ENCODE measurements at regions not wholly inside any gene's neighbourhood (a gene's known extent, or its start where the extent isn't known, plus 50 kb on each side); places are given as distances from the start of the nearest gene placed in this dataset.
A peak's percentile ranks its signal among the peaks of the same experiment; 100 is the strongest.
"Not testable (repeated sequence)": the region's sequence is repeated elsewhere in the genome, so short reads cannot be mapped to it uniquely, and the experiment has no call there.

GRCh38 chr2:94737736-94738342 lies 133.4 kb upstream of the TEKT4 start:
- not testable (repeated sequence) for DNase-seq (ENCODE audit: low spot score)

- no peak for DNase-seq (ENCODE audit: low spot score)
These were observed 117.7 kb upstream of the TEKT4 start for GRCh38 chr2:94753466-94753998.

GRCh38 chr2:94758546-94758945 lies 112.7 kb upstream of the TEKT4 start:
- no peak for DNase-seq (ENCODE audit: low spot score)

- peak; percentile 12 for DNase-seq (ENCODE audit: low spot score)
These were observed 112.0 kb upstream of the TEKT4 start for GRCh38 chr2:94759211-94759610.

GRCh38 chr2:94762600-94762999 lies 108.6 kb upstream of the TEKT4 start:
- DNase-seq (ENCODE audit: low spot score) = no peak

- no peak for DNase-seq (ENCODE audit: low spot score)
These were observed 107.9 kb upstream of the TEKT4 start for GRCh38 chr2:94763318-94763717.

GRCh38 chr2:94764331-94764730 lies 106.9 kb upstream of the TEKT4 start:
- DNase-seq (ENCODE audit: low spot score) = peak; percentile 31

- DNase-seq (ENCODE audit: low spot score) = no peak
These were observed 103.9 kb upstream of the TEKT4 start for GRCh38 chr2:94767336-94767735.

- no peak for DNase-seq (ENCODE audit: low spot score)
These were observed 101.5 kb upstream of the TEKT4 start for GRCh38 chr2:94769733-94770132.

- DNase-seq (ENCODE audit: low spot score) = no peak
These were observed 96.4 kb upstream of the TEKT4 start for GRCh38 chr2:94774851-94775250.

GRCh38 chr2:94776036-94776435 lies 95.2 kb upstream of the TEKT4 start:
- DNase-seq (ENCODE audit: low spot score) = no peak

GRCh38 chr2:94785105-94785504 lies 86.1 kb upstream of the TEKT4 start:
- not testable (repeated sequence) for DNase-seq (ENCODE audit: low spot score)

GRCh38 chr2:94786424-94786823 lies 84.8 kb upstream of the TEKT4 start:
- not testable (repeated sequence) for DNase-seq (ENCODE audit: low spot score)

- DNase-seq (ENCODE audit: low spot score) = not testable (repeated sequence)
These were observed 81.1 kb upstream of the TEKT4 start for GRCh38 chr2:94790169-94790568.

GRCh38 chr2:94797235-94797634 lies 74.0 kb upstream of the TEKT4 start:
- not testable (repeated sequence) for DNase-seq (ENCODE audit: low spot score)

Data from activated CD4-positive, alpha-beta T cell treated with anti-CD3 and anti-CD28 coated beads, Interleukin-2, Interleukin-4, amounts not matched to agents 100 ng/mL and 50 ng/mL, durations not matched to agents 16 hours and 8 hours (primary cell).